ENCODE measurements at regions not wholly inside any gene's neighbourhood (a gene's known extent, or its start where the extent isn't known, plus 50 kb on each side); places are given as distances from the start of the nearest gene placed in this dataset.
A peak's percentile ranks its signal among the peaks of the same experiment; 100 is the strongest.

- no peak overlapping the region for H3K27ac ChIP-seq (ENCODE audit: low read depth in 1 of 2, low read length in 1 of 2)
- no peaks in the 10 kb centered on the region for H3K36me3 ChIP-seq (ENCODE audit: control insufficient read depth in 4 of 4, insufficient read depth in 4 of 4, low read length in 4 of 4)
- no peak for DNase-seq
- no peaks in the 10 kb centered on the region for H3K27me3 ChIP-seq (ENCODE audit: control insufficient read depth in 3 of 3, insufficient read depth in 3 of 3, low read length in 2 of 3)
- no peaks in the 10 kb centered on the region for H3K9me3 ChIP-seq (ENCODE audit: control insufficient read depth in 4 of 4, insufficient read depth in 3 of 4, low read length in 3 of 4)
- no peak for TF ChIP-seq CTCF (IDR thresholded peaks at IDR 0.05; ENCODE audit: control extremely low read depth, extremely low read depth)
- WGBS, 2 donors, result 66 to 79% methylated on average over 17 of the region's 17 CpGs
- ATAC-seq (ENCODE audit: insufficient read depth, low FRiP score), result no peak
- peaks cover 0 to 23% (median 3%) of the 10 kb centered on the region in 5 donors for H3K4me1 ChIP-seq (ENCODE audit: control insufficient read depth in 5 of 5, insufficient read depth in 5 of 5, low read length in 5 of 5)
- no peak overlapping the region for H3K9ac ChIP-seq (ENCODE audit: insufficient read depth in 1 of 2, low read length in 2 of 2)
- H3K4me3 ChIP-seq, result no peak overlapping the region
These were observed 188.0 kb upstream of the GSE1 start for GRCh38 chr16:85425074-85425662.

- WGBS, 2 donors, result 97 to 98% methylated on average over 2 of the region's 2 CpGs
- DNase-seq (no peak), ATAC-seq (ENCODE audit: insufficient read depth, low FRiP score) (no peak)
- Histone ChIP-seq H3K36me3 (ENCODE audit: control insufficient read depth in 4 of 4, insufficient read depth in 4 of 4, low read length in 4 of 4) (no peaks in the 10 kb centered on the region), H3K27me3 (ENCODE audit: control insufficient read depth in 3 of 3, insufficient read depth in 3 of 3, low read length in 2 of 3) (no peaks in the 10 kb centered on the region), H3K9ac (ENCODE audit: insufficient read depth in 1 of 2, low read length in 2 of 2) (no peak overlapping the region), H3K9me3 (ENCODE audit: control insufficient read depth in 4 of 4, insufficient read depth in 3 of 4, low read length in 3 of 4) (no peaks in the 10 kb centered on the region), H3K27ac (ENCODE audit: low read depth in 1 of 2, low read length in 1 of 2) (no peak overlapping the region), H3K4me1 (ENCODE audit: control insufficient read depth in 5 of 5, insufficient read depth in 5 of 5, low read length in 5 of 5) (peaks cover 0 to 23% (median 3%) of the 10 kb centered on the region in 5 donors), H3K4me3 (no peak overlapping the region)
- no peak for TF ChIP-seq CTCF (IDR thresholded peaks at IDR 0.05; ENCODE audit: control extremely low read depth, extremely low read depth)
These were observed 186.3 kb upstream of the GSE1 start for GRCh38 chr16:85426806-85427205.

GRCh38 chr16:85428168-85428898 lies 184.8 kb upstream of the GSE1 start:
- H3K9ac ChIP-seq (ENCODE audit: insufficient read depth in 1 of 2, low read length in 2 of 2), result no peak overlapping the region
- H3K27me3 ChIP-seq (ENCODE audit: control insufficient read depth in 3 of 3, insufficient read depth in 3 of 3, low read length in 2 of 3), result no peaks in the 10 kb centered on the region
- TF ChIP-seq CTCF (IDR thresholded peaks at IDR 0.05; ENCODE audit: control extremely low read depth, extremely low read depth), result peak; percentile 11
- no peak for DNase-seq
- H3K27ac ChIP-seq (ENCODE audit: low read depth in 1 of 2, low read length in 1 of 2), result no peak overlapping the region
- H3K9me3 ChIP-seq (ENCODE audit: control insufficient read depth in 4 of 4, insufficient read depth in 3 of 4, low read length in 3 of 4), result no peaks in the 10 kb centered on the region
- H3K36me3 ChIP-seq (ENCODE audit: control insufficient read depth in 4 of 4, insufficient read depth in 4 of 4, low read length in 4 of 4), result no peaks in the 10 kb centered on the region
- WGBS, 2 donors, result 59 to 76% methylated on average over 17 of the region's 17 CpGs
- peaks cover 0 to 20% (median 3%) of the 10 kb centered on the region in 5 donors for H3K4me1 ChIP-seq (ENCODE audit: control insufficient read depth in 5 of 5, insufficient read depth in 5 of 5, low read length in 5 of 5)
- ATAC-seq (ENCODE audit: insufficient read depth, low FRiP score), result no peak
- no peak overlapping the region for H3K4me3 ChIP-seq
